HEK293 (cell line): ENCODE measurements at regions not wholly inside any gene's neighbourhood (a gene's known extent, or its start where the extent isn't known, plus 50 kb on each side); places are given as distances from the start of the nearest gene placed in this dataset.
A peak's percentile ranks its signal among the peaks of the same experiment; 100 is the strongest.

ENCODE experiments used
- CTCF ChIA-PET: fragments of 350-600 bp; formaldehyde crosslinking; extraction: SDS; loops from one replicate; lab custom pipeline; 2021; ENCODE audit warnings: antibody characterized with exemption; lab: Yijun Ruan, JAX
- POLR2A ChIA-PET: fragments of 300-600 bp; formaldehyde crosslinking; extraction: SDS; loops from one replicate; lab custom pipeline; 2020; ENCODE audit warnings: antibody characterized with exemption, inconsistent platforms; lab: Yijun Ruan, JAX
- H3K27ac ChIP-seq: fragments of 200-500 bp; sonication (Bioruptor generic); 2 replicates; pipeline ENCODE4 v1.5.1; 2014; ENCODE audit warnings: low read depth, low read length, control low read depth, inconsistent platforms; ENCODE audit errors: extremely low read depth
- H3K36me3 ChIP-seq, 2 experiments: fragments of 200-500 bp in 1 of 2; sonication (Bioruptor generic) in 1 of 2; 1 replicate in 1 of 2; 2 replicates in 1 of 2; pipeline ENCODE4 v1.5.1; 2014 to 2017; ENCODE audit warnings: inconsistent platforms in 2 of 2, low read length in 2 of 2; ENCODE audit not compliant: control insufficient read depth in 2 of 2, insufficient read depth in 1 of 2
- H3K4me1 ChIP-seq: fragments of 200-500 bp; sonication (Bioruptor generic); 2 replicates; pipeline ENCODE4 v1.5.1; 2014; ENCODE audit warnings: mild to moderate bottlenecking, low read length, inconsistent platforms; ENCODE audit not compliant: control insufficient read depth, insufficient read depth
- H3K4me3 ChIP-seq: 2 replicates; pipeline ENCODE4 v1.5.1; 2011; ENCODE audit warnings: low read depth, mild to moderate bottlenecking, control low read depth, low read length, moderate library complexity
- H3K9me3 ChIP-seq: fragments of 200-500 bp; sonication (Bioruptor generic); 2 replicates; pipeline ENCODE4 v1.5.1; 2014; ENCODE audit warnings: low read depth, low read length, inconsistent platforms; ENCODE audit not compliant: control insufficient read depth, insufficient read depth
- AEBP2 ChIP-seq: fragments of 450-650 bp; formaldehyde crosslinking; IDR thresholded peaks from 2 replicates; pipeline ENCODE4 v1.5.1; 2016; ENCODE audit warnings: missing biosample characterization, missing genetic modification characterization, borderline replicate concordance
- BCL11A ChIP-seq: fragments of 450-650 bp; formaldehyde crosslinking; IDR thresholded peaks from 2 replicates; pipeline ENCODE4 v1.5.1; 2016; ENCODE audit warnings: low read depth, missing biosample characterization, missing genetic modification characterization
- KLF17 ChIP-seq: fragments of 450-650 bp; formaldehyde crosslinking; IDR thresholded peaks from 2 replicates; pipeline ENCODE4 v1.5.1; 2016; ENCODE audit warnings: missing biosample characterization, missing genetic modification characterization
- SCRT2 ChIP-seq: fragments of 450-650 bp; formaldehyde crosslinking; IDR thresholded peaks from 2 replicates; pipeline ENCODE4 v1.5.1; 2016; ENCODE audit warnings: missing biosample characterization, missing genetic modification characterization
- YY1 ChIP-seq: fragments of 450-650 bp; formaldehyde crosslinking; IDR thresholded peaks from 2 replicates; pipeline ENCODE4 v1.5.1; 2018; ENCODE audit warnings: missing biosample characterization, missing genetic modification characterization
- YY2 ChIP-seq: fragments of 450-650 bp; formaldehyde crosslinking; IDR thresholded peaks from 2 replicates; pipeline ENCODE4 v1.5.1; 2016; ENCODE audit warnings: missing biosample characterization, missing genetic modification characterization
- ZBTB21 ChIP-seq: fragments of 450-650 bp; formaldehyde crosslinking; IDR thresholded peaks from 2 replicates; pipeline ENCODE4 v1.5.1; 2017; ENCODE audit warnings: missing biosample characterization, missing genetic modification characterization
- ZBTB6 ChIP-seq: fragments of 450-650 bp; formaldehyde crosslinking; IDR thresholded peaks from 2 replicates; pipeline ENCODE4 v1.5.1; 2017; ENCODE audit warnings: missing biosample characterization, missing genetic modification characterization
- ZBTB8A ChIP-seq: fragments of 450-650 bp; formaldehyde crosslinking; IDR thresholded peaks from 2 replicates; pipeline ENCODE4 v1.5.1; 2016; ENCODE audit warnings: missing biosample characterization, missing genetic modification characterization
- ZFP37 ChIP-seq: fragments of 450-650 bp; formaldehyde crosslinking; IDR thresholded peaks from 2 replicates; pipeline ENCODE4 v1.5.1; 2016; ENCODE audit warnings: missing biosample characterization, missing genetic modification characterization
- ZNF148 ChIP-seq: fragments of 450-650 bp; formaldehyde crosslinking; IDR thresholded peaks from 2 replicates; pipeline ENCODE4 v1.5.0; 2017; ENCODE audit warnings: missing biosample characterization, missing genetic modification characterization, borderline replicate concordance
- ZNF223 ChIP-seq: fragments of 450-650 bp; formaldehyde crosslinking; IDR thresholded peaks from 2 replicates; pipeline ENCODE4 v1.5.1; 2016; ENCODE audit warnings: missing biosample characterization, missing genetic modification characterization
- ZNF239 ChIP-seq: fragments of 450-650 bp; formaldehyde crosslinking; IDR thresholded peaks from 2 replicates; pipeline ENCODE4 v1.5.1; 2016; ENCODE audit warnings: missing biosample characterization, missing genetic modification characterization
- ZNF398 ChIP-seq: fragments of 450-650 bp; formaldehyde crosslinking; IDR thresholded peaks from 2 replicates; pipeline ENCODE4 v1.5.1; 2017; ENCODE audit warnings: missing biosample characterization, missing genetic modification characterization
- ZNF514 ChIP-seq: fragments of 450-650 bp; formaldehyde crosslinking; IDR thresholded peaks from 2 replicates; pipeline ENCODE4 v1.5.1; 2016; ENCODE audit warnings: missing biosample characterization, missing genetic modification characterization
- ZNF624 ChIP-seq: fragments of 450-650 bp; formaldehyde crosslinking; IDR thresholded peaks from 2 replicates; pipeline ENCODE4 v1.5.1; 2017; ENCODE audit warnings: missing biosample characterization, missing genetic modification characterization
- ZNF670 ChIP-seq: fragments of 450-650 bp; formaldehyde crosslinking; IDR thresholded peaks from 2 replicates; pipeline ENCODE4 v1.5.1; 2016; ENCODE audit warnings: missing biosample characterization, missing genetic modification characterization, low read depth
- ZSCAN18 ChIP-seq: fragments of 450-650 bp; formaldehyde crosslinking; IDR thresholded peaks from 2 replicates; pipeline ENCODE4 v1.5.1; 2016; ENCODE audit warnings: missing biosample characterization, missing genetic modification characterization

GRCh38 chrX:44085209-44085608 lies 112.0 kb upstream of the NDP start:
- POLR2A ChIA-PET = interaction anchor here (1.9 kb wide), 1 partner anchor 13 kb away, joined by 5 read pairs; no protein-coding TSS in a partner anchor
- H3K36me3 ChIP-seq = no peaks in the 10 kb centered on the region
- H3K27ac ChIP-seq = no peak overlapping the region
- TF ChIP-seq KLF17 (tag by site-specific recombination) (no peak), AEBP2 (no peak), ZNF148 (tag by site-specific recombination) (no peak), BCL11A (tag by site-specific recombination) (no peak), ZNF223 (tag by site-specific recombination) (no peak), YY1 (tag by site-specific recombination) (no peak), YY2 (no peak), ZNF670 (tag by site-specific recombination) (no peak), ZBTB21 (no peak), ZBTB6 (tag by site-specific recombination) (no peak), ZFP37 (no peak), ZNF514 (tag by site-specific recombination) (no peak), ZBTB8A (tag by site-specific recombination) (no peak), ZNF624 (tag by site-specific recombination) (no peak), ZSCAN18 (tag by site-specific recombination) (no peak), ZNF239 (no peak)
- TF ChIP-seq, all 188 proteins: peak for 0
- H3K4me1 ChIP-seq = no peaks in the 10 kb centered on the region
- no peaks in the 10 kb centered on the region for H3K9me3 ChIP-seq
- CTCF ChIA-PET = interaction anchor here (0.6 to 0.7 kb wide), 2 partner anchors 478 to 1159 kb away, joined by 3 read pairs; no protein-coding TSS in a partner anchor
- no peak overlapping the region for H3K4me3 ChIP-seq

GRCh38 chrX:44082829-44083228 lies 109.6 kb upstream of the NDP start:
- Histone ChIP-seq H3K4me3 (no peak overlapping the region), H3K9me3 (no peaks in the 10 kb centered on the region), H3K36me3 (no peaks in the 10 kb centered on the region), H3K4me1 (no peaks in the 10 kb centered on the region), H3K27ac (no peak overlapping the region)
- POLR2A ChIA-PET = no interaction called here
- CTCF ChIA-PET = no interaction called here
- TF ChIP-seq ZNF398 (no peak), SCRT2 (tag by site-specific recombination) (0 out of 2 replicates have a peak, but pooled peaks have one; percentile 13)
